Activated CD8-positive, alpha-beta memory T cell treated with anti-CD3 and anti-CD28 coated beads, Interleukin-2, amount 50 U/mL, for 24 hours (primary cell): ENCODE measurements at regions not wholly inside any gene's neighbourhood (a gene's known extent, or its start where the extent isn't known, plus 50 kb on each side); places are given as distances from the start of the nearest gene placed in this dataset.
"Not testable (repeated sequence)": the region's sequence is repeated elsewhere in the genome, so short reads cannot be mapped to it uniquely, and the experiment has no call there.

Experiments
- DNase-seq: peaks from one replicate; pipeline ENCODE4 v3.0.0-alpha.2; 2020; ENCODE audit errors: extremely low read depth

DNA sequence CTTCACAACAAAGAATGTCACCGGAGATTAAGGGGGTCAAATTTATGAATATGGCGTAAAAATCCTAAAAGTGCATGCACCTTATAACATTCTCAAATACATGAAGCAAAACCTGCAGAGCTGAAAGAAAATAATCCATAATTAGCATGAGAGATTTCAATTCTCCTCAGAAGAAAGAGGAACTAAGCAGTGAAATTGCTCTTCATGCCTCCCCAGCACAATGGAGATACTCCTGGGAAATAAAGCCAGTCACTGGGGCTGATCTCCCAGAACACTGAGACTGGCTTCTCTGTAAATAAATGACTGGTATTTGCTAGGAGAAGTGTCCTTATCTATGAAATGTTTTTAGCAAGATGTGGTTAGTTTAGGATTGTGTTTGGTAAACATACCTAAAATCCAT, 68.1 kb downstream of the GOLGA6L6 start:
- DNase-seq: not testable (repeated sequence)

DNA sequence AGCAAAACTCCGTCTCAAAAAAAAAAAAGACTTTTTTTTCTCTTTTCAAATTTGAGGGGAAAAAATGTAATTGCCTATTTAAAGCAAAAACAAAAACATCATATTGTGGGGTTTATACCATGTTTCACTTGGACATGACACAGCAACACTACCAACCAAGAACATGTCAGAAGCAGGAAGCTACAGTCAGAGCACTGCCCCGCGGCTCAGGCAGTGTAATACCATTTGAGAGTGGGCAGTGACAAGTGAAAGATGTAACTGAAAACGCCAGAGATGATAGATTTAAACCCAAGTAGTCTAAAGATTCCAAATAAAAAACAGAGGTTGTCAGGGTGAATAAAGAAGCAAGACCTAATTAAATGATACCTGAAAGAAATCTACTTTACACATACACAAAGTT, 68.6 kb downstream of the GOLGA6L6 start:
- DNase-seq: not testable (repeated sequence)

DNA sequence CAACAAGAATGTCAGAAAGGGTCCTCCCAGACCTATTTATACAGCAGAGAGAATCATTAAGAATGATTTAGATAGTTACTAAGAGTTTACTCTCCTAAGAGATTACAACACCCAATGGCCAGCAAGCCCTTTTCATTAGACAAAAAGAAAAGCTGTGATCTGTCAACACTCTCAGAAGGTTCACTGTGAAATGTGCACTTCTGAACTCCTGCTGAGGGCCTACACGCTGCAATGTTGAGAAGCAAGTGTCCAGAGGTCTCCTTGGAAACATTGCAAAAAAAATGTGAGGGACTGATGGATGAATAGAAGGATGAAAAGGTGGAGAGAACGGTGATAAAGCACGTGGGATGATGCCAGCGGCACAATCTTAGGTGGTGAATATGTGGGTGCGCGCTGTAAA, 70.8 kb downstream of the GOLGA6L6 start:
- not testable (repeated sequence) for DNase-seq

DNA sequence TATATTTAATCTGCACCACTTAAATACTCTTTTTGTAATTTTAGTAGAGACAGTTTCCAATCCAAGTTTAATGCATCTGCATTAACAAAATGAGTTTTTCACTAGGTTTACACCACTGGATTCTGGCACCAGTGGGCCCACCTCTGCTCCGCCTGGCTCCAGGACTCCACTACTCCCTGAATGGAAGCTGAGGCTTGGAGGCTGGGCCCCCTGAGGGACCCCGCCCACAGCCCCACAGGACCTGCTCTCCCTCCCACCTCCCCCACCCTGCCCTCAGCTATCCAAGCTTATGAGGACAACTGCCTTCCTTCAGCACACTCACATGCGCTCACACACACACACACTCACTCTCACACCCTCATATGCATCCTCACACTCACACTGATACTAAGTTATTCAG, 100.5 kb downstream of the GOLGA6L6 start:
- not testable (repeated sequence) for DNase-seq

DNA sequence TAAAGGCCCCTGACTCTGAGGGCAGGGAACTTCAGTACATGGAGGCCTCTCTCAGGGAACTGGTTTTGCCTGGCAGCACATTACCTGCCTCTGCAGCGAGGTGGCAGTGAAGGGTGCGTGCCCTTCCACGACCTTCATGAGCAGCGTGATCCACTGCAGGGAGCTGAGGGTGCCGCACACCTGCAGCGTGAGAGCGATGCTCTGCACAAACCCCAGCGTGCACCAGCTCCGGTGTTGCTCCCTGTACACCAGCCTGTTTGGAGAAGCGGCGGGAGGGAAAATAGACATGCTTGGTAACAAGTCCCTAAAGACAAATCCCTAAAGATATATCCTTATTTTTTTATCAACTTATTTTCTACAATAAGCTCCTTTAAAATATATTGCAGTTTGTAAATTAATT, 101.2 kb downstream of the GOLGA6L6 start:
- DNase-seq: not testable (repeated sequence)

DNA sequence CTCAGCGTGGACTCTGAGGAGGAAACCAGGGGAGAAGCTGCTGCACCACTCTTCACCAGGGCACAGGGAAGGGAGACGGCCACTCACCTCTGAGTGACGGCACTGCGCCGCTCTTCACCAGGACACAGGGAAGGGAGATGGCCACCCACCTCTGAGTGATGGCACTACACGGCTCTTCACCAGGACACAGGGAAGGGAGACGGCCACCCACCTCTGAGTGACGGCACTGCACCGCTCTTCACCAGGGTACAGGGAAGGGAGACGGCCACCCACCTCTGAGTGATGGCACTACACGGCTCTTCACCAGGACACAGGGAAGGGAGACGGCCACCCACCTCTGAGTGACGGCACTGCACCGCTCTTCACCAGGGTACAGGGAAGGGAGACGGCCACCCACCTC, 102.5 kb downstream of the GOLGA6L6 start:
- not testable (repeated sequence) for DNase-seq

DNA sequence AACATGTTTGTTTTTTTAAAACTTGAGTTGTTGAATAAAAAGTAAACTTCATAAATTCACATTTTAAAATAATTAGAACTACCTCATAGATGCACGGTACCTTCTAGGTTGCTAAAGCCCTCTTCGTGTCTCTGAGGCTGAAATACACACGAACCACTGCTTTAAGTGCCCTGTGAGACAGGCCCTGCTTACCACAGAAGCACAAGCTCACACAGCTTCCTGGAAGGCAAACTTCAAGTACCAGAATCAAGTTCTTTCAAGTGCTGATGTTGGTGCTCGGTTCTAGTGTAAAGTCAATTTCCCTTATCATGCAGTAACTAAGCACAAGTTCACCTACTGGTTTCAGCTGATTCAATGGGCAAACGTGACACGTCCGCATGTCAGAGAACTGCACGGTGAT, 103.3 kb downstream of the GOLGA6L6 start:
- DNase-seq: not testable (repeated sequence)

DNA sequence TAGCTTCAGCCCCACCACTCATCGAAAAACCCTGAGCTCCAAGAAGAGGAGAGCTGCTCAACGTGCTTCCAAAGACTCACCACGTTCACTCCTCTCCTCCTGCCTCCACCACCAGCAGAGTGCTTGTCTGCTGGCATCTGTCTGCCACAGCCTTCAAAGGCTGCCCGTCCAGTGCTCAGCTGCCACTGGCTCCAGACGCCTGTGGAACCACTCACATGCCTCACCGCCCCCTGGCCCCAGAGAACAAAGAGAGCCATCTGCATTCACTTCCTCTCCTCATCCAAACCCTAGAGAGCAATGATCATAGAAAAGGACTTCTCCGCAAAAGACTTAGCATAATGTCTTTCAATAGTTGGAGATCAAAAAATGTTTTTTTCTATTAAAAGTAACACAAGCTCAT, 108.1 kb downstream of the GOLGA6L6 start:
- not testable (repeated sequence) for DNase-seq

DNA sequence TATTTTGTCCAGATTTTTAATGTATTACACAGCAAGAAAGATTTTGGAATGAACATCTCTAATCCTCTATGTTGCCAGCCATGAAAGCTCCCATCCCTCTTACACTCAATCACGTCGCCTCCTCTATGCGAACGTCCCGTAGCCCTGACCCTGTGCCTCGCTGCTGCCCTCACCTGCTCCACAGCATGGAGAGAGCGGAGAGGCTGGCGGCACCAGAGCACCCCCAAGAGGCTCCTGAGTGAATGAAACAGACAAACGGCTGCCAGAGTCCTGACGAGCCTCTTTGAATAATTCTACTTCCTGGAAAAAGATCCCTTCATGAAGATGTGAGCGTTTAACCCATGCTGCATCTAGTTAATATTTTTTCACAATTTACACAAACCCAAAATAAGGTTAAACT, 111.1 kb downstream of the GOLGA6L6 start:
- not testable (repeated sequence) for DNase-seq

DNA sequence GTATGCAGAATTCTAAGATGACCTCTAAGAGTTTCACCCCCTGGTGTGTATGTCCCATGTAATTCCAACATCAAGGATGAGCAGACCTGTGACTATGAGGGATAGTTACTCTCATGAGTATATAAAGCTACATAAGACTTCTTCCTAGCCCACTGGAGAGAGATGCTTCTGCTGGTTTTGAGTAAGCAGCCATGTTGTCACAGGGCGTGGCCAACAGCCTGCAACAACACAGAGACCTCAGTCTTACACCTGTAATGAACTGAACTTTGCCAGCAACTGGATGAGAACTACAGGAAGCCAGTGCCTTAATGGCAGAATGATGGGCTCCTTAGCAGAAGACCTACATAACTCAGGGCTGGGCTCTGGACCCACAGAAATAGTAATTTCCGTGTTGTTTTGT, 120.9 kb downstream of the GOLGA6L6 start:
- not testable (repeated sequence) for DNase-seq

DNA sequence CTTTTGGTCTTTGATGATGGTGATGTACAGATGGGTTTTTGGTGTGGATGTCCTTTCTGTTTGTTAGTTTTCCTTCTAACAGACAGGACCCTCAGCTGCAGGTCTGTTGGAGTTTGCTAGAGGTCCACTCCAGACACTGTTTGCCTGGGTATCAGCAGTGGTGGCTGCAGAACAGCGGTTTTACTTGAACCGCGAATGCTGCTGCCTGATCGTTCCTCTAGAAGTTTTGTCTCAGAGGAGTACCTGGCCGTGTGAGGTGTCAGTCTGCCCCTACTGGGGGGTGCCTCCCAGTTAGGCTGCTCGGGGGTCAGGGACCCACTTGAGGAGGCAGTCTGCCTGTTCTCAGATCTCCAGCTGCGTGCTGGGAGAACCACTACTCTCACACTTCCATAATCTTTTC, 125.0 kb downstream of the GOLGA6L6 start:
- DNase-seq: not testable (repeated sequence)

DNA sequence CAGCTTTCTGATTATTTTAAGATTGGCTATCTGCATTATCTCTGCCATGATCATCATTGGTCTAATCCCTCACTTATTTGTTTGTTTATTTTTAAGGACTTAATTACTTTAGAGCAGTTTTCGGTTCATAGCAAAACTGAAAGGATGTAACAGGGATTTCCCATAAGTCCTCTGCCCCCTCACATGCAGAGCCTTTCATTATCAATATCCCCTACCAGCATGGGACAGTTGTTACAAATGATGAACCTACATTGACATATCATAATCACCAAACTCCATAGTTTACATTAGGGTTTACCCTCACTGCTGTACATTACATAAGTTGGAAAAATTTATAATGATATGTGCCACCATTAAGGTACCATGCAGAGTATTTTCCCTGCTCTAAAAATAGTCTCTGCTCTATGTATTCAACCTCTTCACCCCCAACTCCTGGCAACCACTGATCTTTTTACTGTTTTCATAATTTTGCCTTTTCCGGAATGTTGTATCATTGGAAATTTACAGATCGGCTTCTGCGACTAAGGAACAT, 131.9 kb downstream of the GOLGA6L6 start:
- DNase-seq: not testable (repeated sequence)

DNA sequence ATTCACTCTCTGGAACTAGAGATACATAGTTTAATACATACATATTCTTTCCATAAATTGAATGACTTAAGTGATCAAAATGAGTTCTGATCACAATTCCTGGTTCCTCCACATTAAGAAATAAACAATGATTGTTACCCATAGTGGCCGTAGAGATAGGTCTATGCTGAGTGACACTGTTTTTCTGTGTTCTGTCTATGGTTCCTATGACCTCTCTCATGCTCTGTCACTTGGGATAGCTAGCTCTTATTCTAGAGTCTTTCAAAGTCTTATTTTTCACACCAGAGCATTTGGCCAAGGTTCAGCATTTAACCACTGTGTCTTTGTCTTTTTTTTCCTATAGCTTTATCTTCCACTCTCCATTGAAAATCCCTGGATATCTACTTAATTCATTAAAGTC, 132.4 kb downstream of the GOLGA6L6 start:
- no peak for DNase-seq

DNA sequence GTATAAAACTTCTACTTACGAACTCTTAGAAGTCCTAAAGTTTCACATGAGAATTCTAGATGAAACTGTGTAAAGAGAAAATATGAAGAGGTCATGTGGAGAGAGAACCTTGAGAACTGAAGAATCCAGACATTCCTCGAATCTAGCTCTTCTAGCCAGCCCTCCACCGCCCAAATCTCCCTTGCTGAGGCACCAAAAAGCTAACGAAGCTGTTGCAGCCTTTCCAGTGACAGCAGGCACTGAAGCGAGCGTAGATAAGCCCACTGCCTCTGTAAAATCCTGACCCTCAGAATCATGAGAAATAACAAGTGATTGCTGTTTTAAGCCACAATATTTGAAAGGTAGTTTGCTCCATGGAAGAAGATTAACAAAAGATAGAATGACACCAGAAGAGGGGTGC, 134.0 kb downstream of the GOLGA6L6 start:
- no peak for DNase-seq

DNA sequence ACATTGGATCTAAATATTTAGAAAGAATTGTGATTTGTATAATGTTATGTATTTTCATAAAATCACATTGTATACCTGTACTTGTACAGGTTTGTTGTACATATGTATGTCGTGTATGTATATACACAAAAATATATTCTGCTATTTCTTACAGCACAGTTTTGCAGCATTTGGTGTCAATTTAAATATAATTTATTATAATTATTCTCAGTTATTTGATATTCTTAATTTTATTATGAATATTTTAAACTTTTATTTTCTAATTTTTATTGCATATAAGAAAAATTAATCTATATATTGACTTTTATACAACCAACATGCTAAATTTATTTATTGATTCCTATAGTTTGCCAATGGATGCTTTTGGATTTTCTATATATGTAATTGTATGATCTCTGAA, 137.0 kb downstream of the GOLGA6L6 start:
- not testable (repeated sequence) for DNase-seq

DNA sequence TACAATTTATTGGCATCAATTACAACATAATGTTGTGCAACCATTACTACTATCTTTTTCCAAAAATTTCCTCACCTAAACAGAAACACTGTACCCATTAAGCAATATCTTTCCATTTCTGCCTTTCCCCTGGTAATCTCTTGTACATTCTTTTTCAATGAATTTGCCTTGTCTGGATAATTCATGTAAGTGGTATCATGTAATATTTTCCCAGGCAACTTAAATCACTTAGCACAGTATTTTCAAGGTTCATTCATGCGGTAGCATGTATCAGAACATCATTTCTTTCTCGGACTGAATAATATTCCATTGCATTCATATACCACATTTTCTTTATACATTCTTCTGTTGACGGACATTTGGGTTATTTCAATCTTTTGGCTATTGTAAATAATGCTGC, 139.0 kb downstream of the GOLGA6L6 start:
- not testable (repeated sequence) for DNase-seq

DNA sequence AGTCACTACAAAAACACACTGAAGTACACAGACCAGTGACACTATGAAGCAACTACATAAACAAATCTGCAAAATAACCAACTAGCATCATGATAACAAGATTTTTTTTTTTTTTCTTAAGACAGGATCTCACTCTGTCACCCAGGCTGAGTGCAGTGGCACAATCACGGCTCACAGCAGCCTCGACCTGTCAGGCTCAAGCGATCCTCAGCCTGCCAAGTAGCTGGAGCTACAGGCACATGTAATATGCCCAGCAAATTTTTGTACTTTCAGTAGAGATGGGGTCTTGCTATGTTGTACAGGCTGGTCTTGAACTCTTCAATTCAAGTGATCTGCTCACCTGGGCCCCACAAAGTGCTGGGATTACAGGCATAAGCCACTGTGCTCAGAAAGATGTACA, 140.5 kb downstream of the GOLGA6L6 start:
- DNase-seq: not testable (repeated sequence)

DNA sequence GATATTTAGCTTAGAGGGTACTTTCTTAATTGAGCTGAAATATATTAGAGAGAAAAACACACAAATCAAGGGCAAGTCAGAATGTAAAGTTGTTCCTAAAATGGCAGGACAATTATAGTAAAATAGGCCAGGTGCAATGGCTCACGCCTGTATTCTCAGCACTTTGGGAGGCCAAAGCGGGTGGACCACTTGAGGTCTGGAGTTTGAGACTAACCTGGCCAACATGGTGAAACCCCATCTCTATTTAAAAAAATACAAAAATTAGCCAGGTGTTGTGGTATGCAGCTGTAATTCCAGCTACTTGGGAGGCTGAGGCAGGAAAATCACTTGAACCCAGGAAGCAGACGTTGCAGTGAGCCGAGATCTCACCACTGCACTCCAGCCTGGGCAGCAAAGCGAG, 142.9 kb downstream of the GOLGA6L6 start:
- DNase-seq: not testable (repeated sequence)

DNA sequence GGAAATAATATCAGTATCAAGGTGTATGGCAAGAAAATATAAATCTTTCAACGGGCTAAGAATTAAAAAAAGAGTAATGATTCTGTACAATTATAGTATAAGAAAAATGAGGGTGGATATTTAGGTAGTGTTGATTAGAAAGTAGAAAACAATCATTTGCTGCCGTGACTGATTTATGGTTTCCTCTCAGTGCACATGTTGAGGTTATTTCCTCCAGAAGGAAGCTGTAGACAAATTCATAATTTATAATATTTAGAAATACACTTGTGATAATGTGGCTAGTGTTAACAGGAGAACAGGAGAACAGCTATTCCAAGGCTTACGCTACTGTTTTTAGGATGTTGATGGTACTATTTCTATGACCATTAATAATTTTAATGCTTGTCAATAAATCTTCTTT, 153.4 kb downstream of the GOLGA6L6 start:
- not testable (repeated sequence) for DNase-seq

DNA sequence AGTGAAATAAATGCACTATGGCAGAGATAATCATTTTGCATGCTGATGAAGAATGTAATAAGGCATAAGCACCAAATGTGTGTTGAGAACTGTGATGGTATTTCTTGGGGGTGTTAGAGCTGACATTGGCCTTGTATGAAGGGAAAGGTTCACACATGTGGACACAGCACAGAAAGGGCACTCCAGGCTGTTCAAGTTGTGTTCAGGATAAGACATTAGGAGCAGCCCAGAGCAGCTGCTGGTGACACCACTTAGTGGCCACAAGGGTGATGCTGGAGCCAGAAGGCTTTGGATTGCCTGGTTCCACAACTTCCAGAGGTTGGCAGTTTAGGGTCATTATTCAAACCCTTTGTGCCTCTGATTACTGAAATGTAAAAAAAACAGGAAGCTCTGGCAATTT, 155.4 kb downstream of the GOLGA6L6 start:
- DNase-seq: no peak

DNA sequence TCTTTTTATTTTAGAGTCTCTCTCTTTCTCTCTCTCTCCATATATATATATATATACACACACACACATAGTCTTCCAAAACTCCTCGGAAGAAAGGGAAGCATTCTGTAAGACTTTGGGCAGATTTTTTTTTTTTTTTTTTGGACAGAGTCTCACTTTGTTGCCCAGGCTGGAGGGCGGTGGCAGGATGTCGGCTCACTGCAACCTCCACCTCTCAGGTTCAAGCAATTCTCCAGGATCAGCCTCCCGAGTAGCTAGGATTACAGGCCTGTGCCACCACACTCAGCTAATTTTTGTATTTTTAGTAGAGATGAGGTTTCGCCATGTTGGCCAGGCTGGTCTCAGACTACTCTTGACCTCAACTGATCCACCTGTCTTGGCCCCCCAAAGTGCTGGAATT, 161.4 kb downstream of the GOLGA6L6 start:
- not testable (repeated sequence) for DNase-seq

DNA sequence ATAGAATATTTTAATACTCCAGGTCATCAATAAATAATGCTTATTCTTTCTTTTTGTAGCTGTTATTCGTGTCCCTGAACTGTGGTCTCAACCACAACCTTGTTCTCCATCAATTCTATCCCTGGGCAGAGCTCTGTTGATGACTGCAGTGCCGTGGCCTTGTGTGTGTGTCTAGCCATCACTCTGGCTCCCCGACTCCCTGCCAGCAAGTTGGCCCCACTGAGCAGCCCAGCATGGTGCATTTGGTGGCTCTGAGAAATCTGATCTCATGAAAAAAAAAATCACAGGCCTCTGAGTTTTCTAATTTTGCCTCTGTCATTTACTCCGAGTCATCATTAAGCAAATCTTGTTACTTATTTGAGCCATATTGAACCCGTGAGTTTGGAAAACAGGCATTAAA, 164.7 kb downstream of the GOLGA6L6 start:
- no peak for DNase-seq

DNA sequence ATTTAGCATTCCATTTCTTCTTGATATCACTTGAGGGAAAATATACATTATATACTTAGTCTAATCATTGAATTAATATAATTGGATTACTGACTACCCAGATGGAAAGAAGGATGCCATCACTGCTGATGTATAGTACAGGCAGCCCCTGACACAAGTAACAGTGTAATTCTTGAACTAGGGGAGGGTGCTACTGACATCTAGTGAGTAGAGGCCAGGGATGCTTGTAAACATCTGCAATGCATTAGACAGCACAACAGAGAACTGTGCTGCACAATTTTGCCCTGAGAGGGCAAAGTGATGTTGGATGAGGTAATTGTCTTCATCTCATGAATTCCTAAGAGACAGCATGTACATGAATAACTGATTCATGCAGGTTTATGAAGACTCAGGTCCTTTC, 169.2 kb downstream of the GOLGA6L6 start:
- not testable (repeated sequence) for DNase-seq

DNA sequence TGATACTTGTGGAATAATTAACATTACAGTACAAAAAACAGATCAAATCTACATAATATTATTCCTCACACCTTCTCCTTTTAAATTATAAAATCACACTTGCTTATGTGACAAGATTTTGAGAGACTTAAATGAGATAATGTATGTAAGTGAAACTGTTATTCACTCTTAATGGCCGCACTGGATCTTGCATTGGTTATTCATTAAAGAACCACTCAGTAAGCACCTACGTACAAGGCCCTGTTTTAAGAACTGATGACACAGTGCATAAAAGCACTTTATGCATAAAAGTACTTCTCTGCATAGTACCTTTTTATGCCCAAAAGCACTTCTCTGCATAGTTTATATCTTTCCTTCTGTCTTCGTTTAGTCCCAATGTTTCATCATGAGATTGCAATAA, 172.1 kb downstream of the GOLGA6L6 start:
- DNase-seq: no peak
